ENCODE measurements at regions not wholly inside any gene's neighbourhood (a gene's known extent, or its start where the extent isn't known, plus 50 kb on each side); places are given as distances from the start of the nearest gene placed in this dataset.
A peak's percentile ranks its signal among the peaks of the same experiment; 100 is the strongest.

DNA sequence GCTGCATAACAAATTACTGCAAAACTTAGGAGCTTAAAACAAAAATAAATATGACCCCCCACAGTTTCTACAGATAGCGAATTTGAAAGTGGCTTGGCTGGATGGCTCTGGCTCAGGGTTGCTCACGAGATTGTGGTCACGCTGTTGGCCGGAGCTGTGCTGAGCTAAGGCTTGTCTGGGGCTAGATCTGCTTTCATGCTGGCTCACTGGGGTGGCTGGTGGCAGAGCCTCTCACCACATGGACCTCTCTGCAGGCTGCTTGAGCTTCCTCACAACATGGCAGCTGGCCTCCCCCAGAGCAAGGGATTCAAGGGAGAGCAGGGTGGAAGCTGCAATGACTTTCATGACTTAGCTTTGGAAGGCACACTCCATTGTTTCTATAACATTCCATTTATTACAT, 354.1 kb downstream of the SHQ1 start:
- Histone ChIP-seq H3K4ac (ENCODE audit: low read depth, low read length) (no peak overlapping the region), H3K27ac (ENCODE audit: low read depth, low read length) (no peak overlapping the region), H2BK15ac (replicated peaks; ENCODE audit: low read depth) (no peak overlapping the region), H2BK5ac (ENCODE audit: low read length) (no peak overlapping the region), H3K4me2 (ENCODE audit: low read length) (no peak overlapping the region), H4K5ac (ENCODE audit: low read length) (no peak overlapping the region), H3K36me3 (ENCODE audit: control insufficient read depth, insufficient read depth, low read length) (no peaks in the 10 kb centered on the region), H4K8ac (ENCODE audit: low read depth, low read length) (no peak overlapping the region), H3K79me2 (ENCODE audit: control insufficient read depth, insufficient read depth, low read length) (no peaks in the 10 kb centered on the region), H3K79me1 (ENCODE audit: low read length) (no peaks in the 10 kb centered on the region), H3K56ac (ENCODE audit: low read length) (no peak overlapping the region), H3K4me1 (ENCODE audit: control insufficient read depth, low read depth, low read length) (peaks cover 5% of the 10 kb centered on the region), H3K4me3 (ENCODE audit: low read length) (no peak overlapping the region), H3K18ac (ENCODE audit: low read length) (no peak overlapping the region), H2AK5ac (ENCODE audit: low read length) (no peak overlapping the region), H3K27me3 (ENCODE audit: insufficient read depth, low read length, poor library complexity) (no peaks in the 10 kb centered on the region), H3K23ac (ENCODE audit: low read length) (no peak overlapping the region), H2BK120ac (ENCODE audit: low read depth, low read length) (no peak overlapping the region), H3K9ac (ENCODE audit: low read length) (no peak overlapping the region)
- no peak for DNase-seq
- no CpG with 5 or more reads among the region's 4 CpGs for WGBS (ENCODE audit: extremely low coverage, insufficient coverage, low lambda C conversion rate)

GRCh38 chr3:72492240-72492639, 356.0 kb downstream of the SHQ1 start:
- Histone ChIP-seq H3K27ac (ENCODE audit: low read depth, low read length) (no peak overlapping the region), H3K4me2 (ENCODE audit: low read length) (no peak overlapping the region)

GRCh38 chr3:72490688-72491435, 357.4 kb downstream of the SHQ1 start:
- H4K5ac ChIP-seq (ENCODE audit: low read length) = no peak overlapping the region
- no peak overlapping the region for H2BK5ac ChIP-seq (ENCODE audit: low read length)
- no peak overlapping the region for H3K18ac ChIP-seq (ENCODE audit: low read length)
- no peak overlapping the region for H3K23ac ChIP-seq (ENCODE audit: low read length)
- H3K27ac ChIP-seq (ENCODE audit: low read depth, low read length) = no peak overlapping the region
- no peak overlapping the region for H3K4ac ChIP-seq (ENCODE audit: low read depth, low read length)
- no CpG with 5 or more reads among the region's 6 CpGs for WGBS (ENCODE audit: extremely low coverage, insufficient coverage, low lambda C conversion rate)
- H3K27me3 ChIP-seq (ENCODE audit: insufficient read depth, low read length, poor library complexity) = no peaks in the 10 kb centered on the region
- no peak overlapping the region for H2BK15ac ChIP-seq (replicated peaks; ENCODE audit: low read depth)
- DNase-seq = peak; percentile 58
- no peak overlapping the region for H4K8ac ChIP-seq (ENCODE audit: low read depth, low read length)
- no peaks in the 10 kb centered on the region for H3K79me2 ChIP-seq (ENCODE audit: control insufficient read depth, insufficient read depth, low read length)
- H3K4me2 ChIP-seq (ENCODE audit: low read length) = no peak overlapping the region
- no peaks in the 10 kb centered on the region for H3K36me3 ChIP-seq (ENCODE audit: control insufficient read depth, insufficient read depth, low read length)
- H3K4me3 ChIP-seq (ENCODE audit: low read length) = no peak overlapping the region
- H2AK5ac ChIP-seq (ENCODE audit: low read length) = no peak overlapping the region
- H3K79me1 ChIP-seq (ENCODE audit: low read length) = no peaks in the 10 kb centered on the region
- peaks cover 8% of the 10 kb centered on the region for H3K4me1 ChIP-seq (ENCODE audit: control insufficient read depth, low read depth, low read length)
- H3K9ac ChIP-seq (ENCODE audit: low read length) = no peak overlapping the region
- no peak overlapping the region for H2BK120ac ChIP-seq (ENCODE audit: low read depth, low read length)
- no peak overlapping the region for H3K56ac ChIP-seq (ENCODE audit: low read length)

More at GRCh38 chr3:72492240-72492639, 356.0 kb downstream of the SHQ1 start:
- Histone ChIP-seq H3K4ac (ENCODE audit: low read depth, low read length) (no peak overlapping the region), H2BK5ac (ENCODE audit: low read length) (no peak overlapping the region), H3K18ac (ENCODE audit: low read length) (no peak overlapping the region), H3K79me2 (ENCODE audit: control insufficient read depth, insufficient read depth, low read length) (no peaks in the 10 kb centered on the region), H4K8ac (ENCODE audit: low read depth, low read length) (no peak overlapping the region), H3K36me3 (ENCODE audit: control insufficient read depth, insufficient read depth, low read length) (no peaks in the 10 kb centered on the region), H3K23ac (ENCODE audit: low read length) (no peak overlapping the region), H3K79me1 (ENCODE audit: low read length) (no peaks in the 10 kb centered on the region), H3K4me3 (ENCODE audit: low read length) (no peak overlapping the region), H3K4me1 (ENCODE audit: control insufficient read depth, low read depth, low read length) (peaks cover 6% of the 10 kb centered on the region), H3K56ac (ENCODE audit: low read length) (no peak overlapping the region), H2BK120ac (ENCODE audit: low read depth, low read length) (no peak overlapping the region), H2BK15ac (replicated peaks; ENCODE audit: low read depth) (no peak overlapping the region), H3K9ac (ENCODE audit: low read length) (no peak overlapping the region), H4K5ac (ENCODE audit: low read length) (no peak overlapping the region), H3K27me3 (ENCODE audit: insufficient read depth, low read length, poor library complexity) (no peaks in the 10 kb centered on the region), H2AK5ac (ENCODE audit: low read length) (no peak overlapping the region)
- no CpG with 5 or more reads among the region's 2 CpGs for WGBS (ENCODE audit: extremely low coverage, insufficient coverage, low lambda C conversion rate)
- DNase-seq = peak; percentile 30

- no peak overlapping the region for H4K8ac ChIP-seq (ENCODE audit: low read depth, low read length)
- H2BK15ac ChIP-seq (replicated peaks; ENCODE audit: low read depth) = no peak overlapping the region
- H3K4me1 ChIP-seq (ENCODE audit: control insufficient read depth, low read depth, low read length) = peaks cover 8% of the 10 kb centered on the region
- WGBS (ENCODE audit: extremely low coverage, insufficient coverage, low lambda C conversion rate) = no CpG with 5 or more reads among the region's 7 CpGs
- DNase-seq = no peak
- H3K56ac ChIP-seq (ENCODE audit: low read length) = no peak overlapping the region
- H3K4ac ChIP-seq (ENCODE audit: low read depth, low read length) = no peak overlapping the region
- H3K27ac ChIP-seq (ENCODE audit: low read depth, low read length) = no peak overlapping the region
- H2AK5ac ChIP-seq (ENCODE audit: low read length) = no peak overlapping the region
- H3K4me2 ChIP-seq (ENCODE audit: low read length) = no peak overlapping the region
- no peak overlapping the region for H2BK120ac ChIP-seq (ENCODE audit: low read depth, low read length)
- no peak overlapping the region for H3K23ac ChIP-seq (ENCODE audit: low read length)
- no peak overlapping the region for H2BK5ac ChIP-seq (ENCODE audit: low read length)
- no peaks in the 10 kb centered on the region for H3K36me3 ChIP-seq (ENCODE audit: control insufficient read depth, insufficient read depth, low read length)
- no peak overlapping the region for H3K4me3 ChIP-seq (ENCODE audit: low read length)
- no peak overlapping the region for H4K5ac ChIP-seq (ENCODE audit: low read length)
- H3K79me1 ChIP-seq (ENCODE audit: low read length) = no peaks in the 10 kb centered on the region
- no peak overlapping the region for H3K9ac ChIP-seq (ENCODE audit: low read length)
- H3K27me3 ChIP-seq (ENCODE audit: insufficient read depth, low read length, poor library complexity) = no peaks in the 10 kb centered on the region
- H3K79me2 ChIP-seq (ENCODE audit: control insufficient read depth, insufficient read depth, low read length) = no peaks in the 10 kb centered on the region
- H3K18ac ChIP-seq (ENCODE audit: low read length) = no peak overlapping the region
Observed at GRCh38 chr3:72489901-72490300, 358.3 kb downstream of the SHQ1 start.

DNA sequence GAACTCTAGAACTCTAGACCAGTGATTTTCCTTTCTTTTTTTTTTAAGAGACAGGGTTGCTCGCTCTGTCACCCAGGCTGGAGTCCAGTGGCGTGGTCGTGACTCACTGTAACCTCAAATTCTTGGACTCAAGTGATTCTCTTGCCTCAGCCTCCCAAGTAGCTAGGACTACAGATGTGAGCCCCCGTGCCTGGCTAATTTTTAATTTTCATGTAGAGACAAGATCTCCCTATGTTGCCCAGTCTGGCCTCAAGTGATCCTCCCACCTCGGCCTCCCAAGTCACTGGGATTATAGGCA, 359.6 kb downstream of the SHQ1 start:
- H3K23ac ChIP-seq (ENCODE audit: low read length) = no peak overlapping the region
- no CpG with 5 or more reads among the region's 5 CpGs for WGBS (ENCODE audit: extremely low coverage, insufficient coverage, low lambda C conversion rate)

More for the DNA sequence above, 359.6 kb downstream of the SHQ1 start:
- no peaks in the 10 kb centered on the region for H3K36me3 ChIP-seq (ENCODE audit: control insufficient read depth, insufficient read depth, low read length)
- H3K4me1 ChIP-seq (ENCODE audit: control insufficient read depth, low read depth, low read length) = peaks cover 8% of the 10 kb centered on the region
- no peak overlapping the region for H2BK120ac ChIP-seq (ENCODE audit: low read depth, low read length)
- H3K79me1 ChIP-seq (ENCODE audit: low read length) = no peaks in the 10 kb centered on the region
- H3K79me2 ChIP-seq (ENCODE audit: control insufficient read depth, insufficient read depth, low read length) = no peaks in the 10 kb centered on the region
- no peak overlapping the region for H3K4ac ChIP-seq (ENCODE audit: low read depth, low read length)
- H4K8ac ChIP-seq (ENCODE audit: low read depth, low read length) = no peak overlapping the region
- H3K27me3 ChIP-seq (ENCODE audit: insufficient read depth, low read length, poor library complexity) = no peaks in the 10 kb centered on the region
- no peak overlapping the region for H3K56ac ChIP-seq (ENCODE audit: low read length)
- no peak overlapping the region for H3K4me2 ChIP-seq (ENCODE audit: low read length)
- H2BK15ac ChIP-seq (replicated peaks; ENCODE audit: low read depth) = no peak overlapping the region
- H4K5ac ChIP-seq (ENCODE audit: low read length) = no peak overlapping the region
- H2AK5ac ChIP-seq (ENCODE audit: low read length) = no peak overlapping the region
- no peak overlapping the region for H3K9ac ChIP-seq (ENCODE audit: low read length)
- no peak overlapping the region for H3K18ac ChIP-seq (ENCODE audit: low read length)
- no peak for DNase-seq
- H3K4me3 ChIP-seq (ENCODE audit: low read length) = no peak overlapping the region
- no peak overlapping the region for H3K27ac ChIP-seq (ENCODE audit: low read depth, low read length)
- no peak overlapping the region for H2BK5ac ChIP-seq (ENCODE audit: low read length)

Measured in mesendoderm (in vitro differentiated cells).